Activated CD8-positive, alpha-beta memory T cell treated with anti-CD3 and anti-CD28 coated beads for 24 hours (primary cell): ENCODE measurements at regions not wholly inside any gene's neighbourhood (a gene's known extent, or its start where the extent isn't known, plus 50 kb on each side); places are given as distances from the start of the nearest gene placed in this dataset.
"Not testable (repeated sequence)": the region's sequence is repeated elsewhere in the genome, so short reads cannot be mapped to it uniquely, and the experiment has no call there.

ENCODE experiments used
- DNase-seq: peaks from one replicate; pipeline ENCODE4 v3.0.0-alpha.2; 2020

DNA sequence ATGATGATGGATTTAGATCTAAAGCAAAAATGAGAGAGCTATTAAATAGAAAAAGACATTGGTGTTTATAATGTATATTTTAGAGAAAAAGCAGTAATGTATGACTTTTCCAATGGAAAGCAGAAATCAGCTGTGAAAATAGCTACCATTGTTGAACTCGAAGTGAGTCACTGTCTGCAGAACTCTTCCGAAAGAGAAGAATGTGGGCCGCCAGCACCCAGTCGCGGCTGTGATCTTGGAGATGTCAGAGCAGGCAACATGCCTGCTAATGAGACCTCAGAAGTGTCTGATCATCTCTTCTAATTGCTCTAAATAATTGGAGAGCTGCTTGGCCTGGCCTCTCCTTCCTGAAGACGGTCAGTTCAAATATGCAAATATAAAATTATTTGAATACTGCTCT lies 333.6 kb upstream of the RUNX1 start:
- no peak for DNase-seq

DNA sequence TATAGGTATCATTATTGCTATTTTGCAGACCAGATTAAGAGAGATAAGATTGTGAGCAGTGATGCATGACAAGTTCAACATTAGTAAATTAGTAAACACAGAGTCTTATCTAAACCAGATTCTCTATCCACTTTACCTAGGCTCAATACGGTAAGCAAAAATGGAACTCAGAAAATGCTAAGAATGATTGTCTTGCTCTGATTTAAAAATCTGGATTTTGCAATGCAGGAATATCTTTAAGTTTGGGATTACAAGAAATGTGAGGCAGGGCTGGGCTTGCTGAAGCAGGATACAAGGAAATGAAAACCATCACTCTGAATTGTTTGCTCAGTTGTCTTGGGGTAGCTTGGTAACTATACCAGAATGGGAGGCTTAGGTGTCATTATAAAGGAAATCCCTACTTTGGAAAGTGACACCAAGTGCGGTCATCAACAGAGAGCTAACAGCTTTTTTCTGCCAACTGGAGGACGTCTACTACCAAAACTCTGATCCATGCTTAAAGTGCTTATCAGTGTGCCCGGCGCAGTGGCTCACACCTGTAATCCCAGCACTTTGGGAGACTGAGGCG lies 332.7 kb upstream of the RUNX1 start:
- no peak for DNase-seq

DNA sequence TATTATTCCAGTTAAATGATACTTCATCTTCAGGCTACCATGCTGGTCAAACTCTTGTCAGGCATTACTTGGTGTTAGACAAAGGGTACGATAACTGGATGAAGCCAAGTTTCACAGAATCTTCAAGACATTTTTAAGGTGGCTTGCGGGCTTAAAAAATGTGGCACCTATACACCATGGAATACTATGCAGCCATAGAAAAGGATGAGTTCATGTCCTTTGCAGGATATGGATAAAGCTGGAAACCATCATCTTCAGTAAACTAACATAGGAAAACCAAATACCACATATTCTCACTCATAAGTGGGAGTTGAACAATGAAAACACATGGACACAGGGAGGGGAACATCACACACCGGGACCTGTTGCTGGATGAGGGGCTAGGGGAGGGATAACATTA lies 331.2 kb upstream of the RUNX1 start:
- not testable (repeated sequence) for DNase-seq

DNA sequence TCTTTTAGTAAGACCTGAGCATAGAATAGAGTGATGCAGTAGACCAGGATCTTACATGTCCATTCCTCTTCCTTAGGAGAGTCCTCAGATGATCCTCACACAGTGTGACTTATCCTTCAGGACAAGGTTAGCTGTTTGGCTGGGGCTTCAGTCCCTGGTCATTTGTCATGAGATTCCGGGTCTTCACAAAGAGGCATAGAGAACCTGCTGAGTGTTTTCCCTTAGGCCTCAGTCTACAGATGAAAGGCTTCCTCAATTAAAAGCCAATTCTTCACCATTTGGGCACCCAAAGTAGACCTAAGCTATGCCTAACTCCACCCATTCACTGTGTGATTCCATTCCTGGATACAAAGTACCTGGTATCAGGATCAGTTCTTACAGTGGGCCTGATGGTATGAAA lies 329.8 kb upstream of the RUNX1 start:
- no peak for DNase-seq

DNA sequence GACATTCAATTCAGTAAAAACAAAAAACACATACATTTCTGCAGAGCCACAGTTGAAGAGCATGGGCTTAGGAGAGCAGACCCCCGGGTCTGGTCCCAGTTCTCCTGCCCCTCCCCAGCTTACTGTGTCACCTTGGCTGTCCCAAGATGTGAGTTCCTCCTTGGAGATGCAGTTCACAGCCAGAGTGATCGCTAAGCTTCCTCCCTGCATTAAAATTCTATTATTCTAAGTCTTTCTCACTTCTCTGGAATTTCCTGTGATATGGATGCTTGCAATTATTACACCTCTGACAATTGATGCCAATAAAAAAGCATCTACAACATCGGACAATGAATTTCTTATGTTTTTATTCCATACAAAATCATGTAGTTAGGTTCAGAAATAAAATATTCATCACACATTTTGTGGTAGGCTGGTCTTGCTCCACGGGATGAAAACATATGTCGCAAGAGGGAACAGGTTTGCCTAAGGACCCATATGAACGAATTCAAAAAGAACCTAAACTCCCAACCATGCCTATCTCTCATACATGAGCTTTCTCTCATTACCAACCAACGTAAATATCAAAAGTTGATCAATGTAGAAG lies 328.5 kb upstream of the RUNX1 start:
- no peak for DNase-seq

DNA sequence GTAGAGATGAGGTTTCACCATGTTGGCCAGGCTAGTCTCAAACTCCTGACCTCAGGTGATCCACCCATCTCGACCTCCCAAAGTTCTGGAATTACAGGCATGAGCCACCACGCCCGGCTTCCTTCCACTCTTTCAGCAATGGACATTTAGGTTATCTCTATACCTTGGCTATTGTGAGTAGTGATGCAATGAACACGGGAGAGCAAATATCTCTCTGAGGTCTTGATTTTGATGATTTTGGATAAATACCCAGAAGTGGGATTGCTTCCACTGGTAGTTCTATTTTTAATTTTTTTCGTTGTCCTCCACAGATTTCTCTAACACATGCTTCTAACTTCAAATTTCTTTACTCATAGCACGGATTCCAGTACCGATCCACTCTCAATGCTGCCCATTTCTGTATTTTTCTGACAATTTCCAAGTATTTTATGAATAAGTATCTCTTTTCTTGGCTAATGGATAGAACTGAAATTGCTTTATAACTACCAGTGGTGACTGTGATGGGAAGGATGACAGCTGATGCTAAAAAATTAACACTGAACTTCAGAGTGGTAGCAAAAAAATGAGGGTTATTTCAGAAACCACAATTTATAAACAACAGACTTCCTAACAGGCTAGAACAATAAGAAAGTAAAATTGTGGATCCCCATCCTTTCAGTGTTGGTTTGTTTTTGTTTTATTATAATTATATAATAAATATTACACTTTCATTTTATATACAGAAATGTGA lies 327.5 kb upstream of the RUNX1 start:
- no peak for DNase-seq

DNA sequence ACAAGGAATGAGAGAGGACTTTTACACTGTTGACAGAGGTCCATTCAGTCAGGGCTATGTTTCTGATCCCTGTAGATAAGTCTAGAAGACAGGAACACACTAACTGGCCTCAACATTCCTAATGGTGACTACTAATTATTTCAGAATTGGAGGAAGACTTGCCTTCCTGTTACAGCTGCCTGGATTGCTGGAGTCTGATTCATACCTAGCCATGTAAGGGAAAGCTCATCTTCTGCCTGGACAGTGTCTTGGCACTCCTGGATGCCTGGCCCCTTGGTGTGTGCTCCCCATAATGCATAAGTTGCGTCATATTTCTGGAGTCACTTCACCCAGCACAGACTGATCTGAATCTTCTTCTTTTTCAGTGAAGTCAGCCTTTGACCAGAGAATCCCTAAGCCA lies 326.0 kb upstream of the RUNX1 start:
- no peak for DNase-seq

DNA sequence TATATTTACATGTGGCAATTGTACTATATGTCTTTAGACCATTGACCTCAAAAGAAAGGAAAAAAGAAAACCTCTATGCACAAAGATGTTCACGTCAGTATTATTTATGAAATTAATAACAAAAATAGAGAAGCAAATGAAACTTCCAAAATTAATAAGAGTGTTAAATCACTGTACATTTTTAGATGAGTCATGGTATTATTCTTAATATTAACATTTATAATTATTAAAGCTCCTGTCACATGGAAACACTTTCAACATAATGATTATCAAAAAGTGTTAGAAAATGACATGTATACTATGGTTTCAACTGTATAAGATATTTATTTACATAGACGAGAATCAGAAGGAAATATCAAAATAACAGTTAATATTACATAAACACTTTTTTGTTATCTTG lies 324.9 kb upstream of the RUNX1 start:
- no peak for DNase-seq

DNA sequence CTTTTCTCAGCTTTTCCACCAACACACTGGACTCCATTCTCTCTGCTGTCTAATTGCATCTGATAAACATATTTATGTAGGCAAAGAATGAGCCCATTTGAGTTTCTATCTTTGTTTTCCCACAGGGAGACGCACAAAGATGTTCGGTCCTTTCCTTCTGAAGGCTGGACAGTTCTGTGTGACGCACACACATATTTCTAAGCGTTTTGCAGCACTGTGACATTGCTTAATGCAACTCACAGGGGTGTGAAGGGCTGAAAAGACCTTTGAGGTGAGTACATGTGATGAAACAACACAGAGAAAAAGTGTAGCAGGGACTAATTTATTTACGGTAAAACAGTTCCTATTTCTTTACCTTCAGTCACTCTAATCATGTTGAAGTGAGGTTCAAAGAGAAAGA lies 323.1 kb upstream of the RUNX1 start:
- DNase-seq: no peak

DNA sequence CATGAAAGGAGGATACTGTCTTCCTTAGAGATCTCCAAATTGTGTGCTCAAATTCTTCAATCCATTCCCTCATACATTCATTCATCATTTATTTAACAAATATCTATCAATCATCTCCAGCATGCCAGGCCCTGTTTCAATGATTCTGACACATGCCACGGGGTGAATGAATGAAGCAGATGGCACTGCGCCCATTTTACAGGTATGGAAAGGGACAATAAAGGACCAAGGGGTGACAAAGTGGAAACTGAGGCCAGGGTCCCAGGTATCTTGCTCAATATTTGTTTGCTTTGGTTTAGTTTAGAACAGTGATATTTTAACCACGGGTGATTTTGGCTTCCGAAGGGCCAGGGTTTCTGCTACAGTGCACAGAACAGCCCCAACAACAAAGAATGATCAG lies 321.6 kb upstream of the RUNX1 start:
- DNase-seq: no peak

DNA sequence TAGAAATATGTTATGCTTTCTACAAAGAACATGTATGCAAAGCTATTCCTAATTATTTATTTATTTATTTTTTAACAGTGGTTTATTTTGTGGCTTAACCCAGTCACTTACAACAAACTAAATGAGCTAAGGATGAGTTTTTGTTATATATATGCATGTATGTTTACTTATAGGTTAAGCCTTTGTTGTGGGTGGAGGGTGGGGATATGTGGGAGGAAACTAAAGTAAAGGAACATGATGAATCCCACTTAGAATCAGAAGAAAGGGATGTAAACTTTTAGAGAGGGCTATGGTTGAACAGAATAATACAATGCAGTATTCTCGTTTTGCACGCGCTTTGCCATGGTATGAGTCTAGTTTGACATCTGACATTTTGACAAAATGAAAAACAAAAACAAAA lies 321.0 kb upstream of the RUNX1 start:
- DNase-seq: no peak

DNA sequence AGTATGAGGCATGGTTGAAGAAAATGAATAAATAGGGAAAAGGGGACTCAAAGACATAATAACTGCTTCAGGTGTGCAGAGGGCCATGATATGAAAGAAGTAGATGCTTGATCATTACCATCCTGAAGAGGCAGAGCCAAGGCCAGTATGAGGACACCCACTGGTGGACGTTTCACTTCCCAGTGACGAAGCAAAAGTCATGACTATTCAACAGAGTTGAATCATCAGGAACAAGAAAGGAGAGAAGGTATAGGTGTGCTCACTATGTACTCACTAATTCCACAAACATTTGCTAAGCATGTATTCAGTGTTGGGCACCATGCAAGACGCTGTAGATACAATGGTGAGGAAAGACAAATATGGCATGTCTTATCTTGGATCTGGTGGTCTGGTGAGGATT lies 319.2 kb upstream of the RUNX1 start:
- DNase-seq: no peak

DNA sequence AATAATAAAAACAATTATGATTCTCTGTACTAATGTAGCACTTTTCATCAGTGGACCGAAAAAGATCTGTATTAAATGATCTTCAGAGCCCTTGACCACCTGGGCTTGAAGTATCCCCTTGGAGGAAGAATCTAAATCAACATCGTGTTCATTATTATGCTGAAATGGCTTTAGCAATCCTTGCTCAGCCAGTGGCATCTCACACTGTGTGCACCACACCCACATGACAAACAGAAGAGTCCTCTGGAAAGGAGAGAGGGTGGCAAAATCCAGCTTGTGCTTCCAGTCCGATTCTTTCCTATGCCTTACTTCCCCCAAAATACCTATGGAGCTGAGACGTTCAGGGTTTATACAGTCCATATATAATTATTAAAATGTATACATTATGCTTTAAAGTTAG lies 318.5 kb upstream of the RUNX1 start:
- no peak for DNase-seq

DNA sequence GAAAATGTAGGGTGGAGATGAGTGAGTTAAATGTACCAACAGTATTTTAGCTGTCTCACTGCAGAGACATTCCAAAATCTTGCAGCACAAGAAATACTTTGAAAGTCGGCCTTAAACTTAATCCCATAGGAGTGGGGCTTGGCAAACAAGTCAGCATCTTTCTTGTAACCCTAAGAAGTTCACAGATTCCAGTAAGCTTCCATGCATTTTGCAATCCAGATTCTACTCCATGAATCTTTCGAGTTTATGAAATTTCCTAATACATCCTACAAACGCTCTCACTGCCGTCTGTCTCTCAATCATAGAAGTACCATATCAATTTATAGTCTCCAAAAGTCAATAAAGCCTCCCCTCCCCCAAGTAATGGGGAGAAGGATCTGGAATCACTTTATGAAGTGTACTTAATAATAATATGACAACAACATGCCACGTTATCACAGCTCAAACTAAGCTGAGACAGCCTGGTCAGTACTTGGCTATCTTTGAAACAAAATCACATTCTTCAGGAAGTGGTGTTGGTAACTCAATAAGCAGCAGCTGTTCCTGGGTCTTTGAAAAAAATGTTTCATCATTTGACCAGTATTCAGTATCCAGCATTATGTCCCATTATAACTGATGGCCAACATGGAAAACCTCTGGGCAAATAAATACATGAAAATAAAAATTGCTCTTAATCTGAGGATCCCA lies 317.4 kb upstream of the RUNX1 start:
- no peak for DNase-seq

DNA sequence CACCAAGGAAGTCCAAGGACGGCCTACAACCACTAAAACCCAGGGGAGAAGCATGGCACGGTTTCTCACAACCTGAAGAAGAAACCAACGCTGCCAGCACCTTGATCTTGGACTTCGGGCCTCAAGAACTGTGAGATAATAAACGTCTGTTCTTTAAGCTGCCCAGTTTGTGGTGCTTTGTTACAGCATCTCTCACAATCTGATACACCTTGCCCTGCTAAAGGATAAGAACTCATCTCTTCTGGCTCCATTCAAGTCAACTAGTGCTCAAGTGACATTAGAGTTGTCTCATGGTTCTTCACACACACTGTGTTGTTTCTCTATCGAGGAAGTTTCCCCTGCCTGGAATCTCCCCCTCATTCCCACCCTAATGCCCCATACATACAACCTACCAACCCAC lies 314.4 kb upstream of the RUNX1 start:
- DNase-seq: no peak

DNA sequence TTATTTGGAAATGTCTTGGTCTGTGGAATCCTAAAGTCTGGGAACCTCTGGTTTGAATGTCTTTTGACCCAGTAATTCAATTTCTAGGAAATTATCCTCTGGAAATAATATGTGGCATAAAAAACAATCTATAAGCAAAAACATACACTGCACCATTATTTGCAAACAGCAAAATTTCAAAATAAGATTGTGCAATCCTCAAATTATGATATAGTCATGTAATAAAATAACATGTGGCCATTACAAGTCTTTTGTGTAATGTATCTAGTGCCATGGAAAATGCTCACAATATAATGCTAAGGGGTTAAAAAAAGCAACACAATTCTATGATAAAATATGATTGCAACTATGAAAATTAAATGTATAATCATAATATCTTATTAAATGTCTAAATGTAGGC lies 312.9 kb upstream of the RUNX1 start:
- DNase-seq: no peak

DNA sequence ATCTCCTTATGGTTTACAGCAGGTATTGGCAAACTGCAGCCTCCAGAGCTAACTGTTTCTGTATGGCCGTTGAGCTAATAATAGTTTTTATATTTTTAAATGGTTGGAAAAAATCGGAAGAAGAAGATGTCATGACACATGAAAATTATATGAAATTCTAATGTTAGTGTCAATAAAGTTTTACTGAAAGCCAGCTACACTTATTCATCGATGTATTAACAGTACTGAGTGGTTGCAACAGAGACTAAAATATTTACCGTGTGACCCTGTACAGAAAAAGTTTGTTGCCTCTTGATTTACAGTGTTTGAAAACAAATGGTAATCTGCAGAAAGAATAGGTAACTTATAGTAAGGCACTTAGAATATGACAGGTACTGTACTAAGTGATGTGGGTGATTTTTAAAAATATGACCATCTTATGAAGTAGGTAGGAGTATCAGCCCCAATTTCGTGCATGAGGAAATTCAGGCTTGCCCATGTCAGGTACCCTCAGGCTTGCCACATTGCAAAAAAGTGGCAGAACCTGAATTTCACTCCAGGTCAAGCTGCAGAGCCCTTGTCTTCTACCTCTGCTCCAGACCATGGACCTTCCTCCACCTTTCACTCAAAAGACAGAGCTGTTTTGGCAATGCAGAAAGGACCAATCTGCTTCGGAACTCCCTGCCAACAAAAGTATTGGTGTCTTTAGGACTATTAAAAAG lies 311.9 kb upstream of the RUNX1 start:
- DNase-seq: no peak

DNA sequence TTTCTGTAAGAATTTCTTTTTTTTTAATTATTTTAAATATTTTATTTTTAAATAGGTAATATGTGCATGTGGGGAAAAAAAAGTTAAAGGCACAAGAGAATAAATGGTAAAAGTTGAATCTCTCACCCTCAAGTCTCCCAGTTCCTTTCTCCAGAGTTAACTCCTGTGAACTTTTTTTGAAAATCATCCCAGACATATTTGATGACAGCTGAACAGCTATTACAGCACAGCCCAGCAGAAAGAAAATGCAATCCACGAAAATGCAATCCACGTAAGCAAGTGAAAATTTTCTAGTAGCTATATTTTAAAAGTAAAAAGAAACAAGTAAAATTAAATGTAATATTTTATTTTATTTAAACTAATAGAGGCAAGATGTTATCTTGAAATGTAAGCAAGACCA lies 310.0 kb upstream of the RUNX1 start:
- DNase-seq: no peak

DNA sequence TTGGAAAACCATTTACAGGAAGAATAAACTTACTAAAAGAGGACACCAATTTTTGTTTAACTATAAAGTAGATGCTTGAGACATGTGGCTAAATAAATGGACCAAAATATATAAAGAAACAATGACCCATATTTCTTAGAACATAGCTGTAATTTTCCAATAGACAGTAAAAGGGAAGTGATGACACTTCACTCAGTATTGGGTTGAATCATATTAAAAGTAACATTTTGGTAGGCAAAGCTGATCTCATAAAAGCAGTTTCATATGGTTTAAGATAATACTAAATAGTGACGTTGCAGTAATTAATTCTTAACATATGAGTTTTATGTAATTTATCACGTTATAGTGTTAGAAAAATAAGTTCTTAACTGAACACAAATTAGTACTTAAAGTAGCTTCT lies 308.9 kb upstream of the RUNX1 start:
- DNase-seq: no peak

DNA sequence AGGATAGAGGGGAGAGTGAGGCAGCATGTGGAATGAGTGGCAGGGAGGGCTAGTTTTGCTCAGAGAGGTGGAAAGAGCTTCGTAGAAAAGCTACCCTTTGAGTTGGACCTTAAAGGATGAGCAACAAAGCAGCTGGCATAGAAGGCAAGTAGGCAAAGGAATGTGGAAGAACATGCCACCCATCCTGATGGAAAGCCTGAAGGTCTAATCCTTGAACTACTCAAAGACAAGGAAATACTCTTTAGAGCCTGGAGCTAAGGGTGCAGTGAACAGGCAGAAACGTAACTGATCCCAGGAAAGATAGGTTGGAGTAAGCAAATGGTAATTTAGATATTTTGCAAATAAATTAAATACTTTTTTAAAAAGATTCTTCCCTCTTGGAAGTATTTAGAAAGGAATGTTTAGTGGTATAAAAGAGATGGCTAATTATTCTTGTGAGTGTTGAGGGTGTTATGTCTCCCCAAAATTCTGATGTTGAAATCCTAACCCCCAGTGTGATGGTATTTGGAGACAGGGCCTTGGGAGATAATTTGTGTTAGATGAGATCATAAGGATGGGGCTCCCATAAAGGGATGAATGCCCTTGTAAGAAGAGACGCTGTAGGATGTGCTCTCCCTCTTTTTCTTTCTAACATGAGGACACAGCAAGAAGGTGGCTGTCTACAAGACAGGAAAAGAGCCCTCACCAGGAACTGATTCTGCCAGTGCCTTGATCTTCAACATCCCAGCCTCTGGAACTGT lies 308.1 kb upstream of the RUNX1 start:
- no peak for DNase-seq

DNA sequence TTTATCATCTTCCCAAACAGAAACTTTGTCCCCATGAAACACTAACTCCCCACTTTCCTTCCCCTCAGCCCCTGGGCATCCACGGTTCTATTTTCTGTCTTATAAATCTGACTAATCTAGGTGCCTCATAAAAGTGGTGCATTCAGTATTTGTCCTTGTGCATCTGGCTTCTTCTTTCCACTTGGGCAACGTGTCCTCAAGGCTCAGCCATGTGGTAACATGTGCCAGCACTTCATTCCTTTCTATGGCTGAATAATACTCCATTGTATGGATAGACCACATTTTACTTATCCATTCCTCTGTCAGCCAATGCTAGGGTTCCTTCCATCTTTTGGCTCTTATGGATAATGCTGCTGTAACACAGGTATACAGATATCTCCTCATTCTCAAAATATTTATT lies 305.0 kb upstream of the RUNX1 start:
- DNase-seq: no peak

DNA sequence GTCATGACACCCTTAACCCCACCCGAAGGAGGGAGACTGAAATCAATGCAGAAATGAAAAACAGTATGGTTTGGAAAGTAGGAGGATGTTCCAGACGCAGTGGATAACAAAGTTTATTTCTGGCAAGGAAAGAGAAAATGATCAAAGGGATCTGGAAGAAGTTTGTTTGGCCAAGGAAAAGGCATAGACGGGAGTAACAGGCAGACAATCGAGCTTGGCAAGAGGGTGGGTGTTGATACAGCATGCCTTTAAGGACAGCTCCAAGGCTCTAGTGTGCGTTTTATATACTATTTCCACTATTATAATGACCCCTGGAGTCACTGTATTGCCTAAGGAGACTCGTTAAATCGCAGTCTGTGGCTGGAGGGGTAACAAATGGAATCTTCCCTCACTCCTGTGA lies 303.7 kb upstream of the RUNX1 start:
- DNase-seq: no peak
